ENCODE measurements at regions not wholly inside any gene's neighbourhood (a gene's known extent, or its start where the extent isn't known, plus 50 kb on each side); places are given as distances from the start of the nearest gene placed in this dataset.

DNA sequence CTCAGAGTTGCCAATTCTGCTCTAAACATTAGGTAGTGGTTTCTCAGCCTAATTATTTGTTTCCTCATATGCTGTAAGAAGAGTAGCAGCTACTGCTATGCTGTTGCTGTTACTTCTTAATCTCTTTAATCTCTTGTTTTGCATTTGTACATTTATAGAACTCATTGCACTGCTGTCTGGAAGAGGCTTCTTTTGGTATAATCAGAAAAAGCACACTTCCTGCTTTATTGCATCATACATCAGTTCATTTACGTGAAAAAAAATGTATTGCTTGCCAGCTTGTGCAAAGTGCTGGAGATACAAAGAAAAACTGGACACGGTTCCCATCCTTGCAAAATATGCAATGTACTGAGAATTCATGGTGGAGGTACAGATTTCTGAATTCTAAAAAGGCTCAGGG is 332.0 kb downstream of the GRXCR1 start:
- TF ChIP-seq, protein P1, sequence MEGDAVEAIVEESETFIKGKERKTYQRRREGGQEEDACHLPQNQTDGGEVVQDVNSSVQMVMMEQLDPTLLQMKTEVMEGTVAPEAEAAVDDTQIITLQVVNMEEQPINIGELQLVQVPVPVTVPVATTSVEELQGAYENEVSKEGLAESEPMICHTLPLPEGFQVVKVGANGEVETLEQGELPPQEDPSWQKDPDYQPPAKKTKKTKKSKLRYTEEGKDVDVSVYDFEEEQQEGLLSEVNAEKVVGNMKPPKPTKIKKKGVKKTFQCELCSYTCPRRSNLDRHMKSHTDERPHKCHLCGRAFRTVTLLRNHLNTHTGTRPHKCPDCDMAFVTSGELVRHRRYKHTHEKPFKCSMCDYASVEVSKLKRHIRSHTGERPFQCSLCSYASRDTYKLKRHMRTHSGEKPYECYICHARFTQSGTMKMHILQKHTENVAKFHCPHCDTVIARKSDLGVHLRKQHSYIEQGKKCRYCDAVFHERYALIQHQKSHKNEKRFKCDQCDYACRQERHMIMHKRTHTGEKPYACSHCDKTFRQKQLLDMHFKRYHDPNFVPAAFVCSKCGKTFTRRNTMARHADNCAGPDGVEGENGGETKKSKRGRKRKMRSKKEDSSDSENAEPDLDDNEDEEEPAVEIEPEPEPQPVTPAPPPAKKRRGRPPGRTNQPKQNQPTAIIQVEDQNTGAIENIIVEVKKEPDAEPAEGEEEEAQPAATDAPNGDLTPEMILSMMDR (IDR thresholded peaks at IDR 0.05): no peak
- no peak for TF ChIP-seq POLR2A (IDR thresholded peaks at IDR 0.05)

Measured in adrenal gland (tissue), 5 donors.